ENCODE measurements at regions not wholly inside any gene's neighbourhood (a gene's known extent, or its start where the extent isn't known, plus 50 kb on each side); places are given as distances from the start of the nearest gene placed in this dataset.

GRCh38 chr7:153390955-153391354 is 631.4 kb downstream of the ACTR3B start:
- DNase-seq: no peak

- DNase-seq: no peak
Observed at GRCh38 chr7:153392726-153393125, 633.2 kb downstream of the ACTR3B start.

GRCh38 chr7:153393666-153394065 is 634.1 kb downstream of the ACTR3B start:
- DNase-seq: no peak

GRCh38 chr7:153396475-153396874 is 636.9 kb downstream of the ACTR3B start:
- DNase-seq: no peak

GRCh38 chr7:153397459-153397858 is 637.9 kb downstream of the ACTR3B start:
- DNase-seq: no peak

GRCh38 chr7:153397906-153398305 is 638.4 kb downstream of the ACTR3B start:
- no peak for DNase-seq

- no peak for DNase-seq
Observed at GRCh38 chr7:153398370-153398769, 638.8 kb downstream of the ACTR3B start.

GRCh38 chr7:153398789-153399553 is 639.4 kb downstream of the ACTR3B start:
- DNase-seq: no peak

- DNase-seq: no peak
Observed at GRCh38 chr7:153399554-153399940, 640.0 kb downstream of the ACTR3B start.

GRCh38 chr7:153400735-153401593 is 641.4 kb downstream of the ACTR3B start:
- no peak for DNase-seq

GRCh38 chr7:153401795-153402720 is 642.5 kb downstream of the ACTR3B start:
- no peak for DNase-seq

- no peak for DNase-seq
Observed at GRCh38 chr7:153402721-153403541, 643.4 kb downstream of the ACTR3B start.

GRCh38 chr7:153404124-153404523 is 644.6 kb downstream of the ACTR3B start:
- DNase-seq: no peak

- no peak for DNase-seq
Observed at GRCh38 chr7:153404781-153405279, 645.3 kb downstream of the ACTR3B start.

- no peak for DNase-seq
Observed at GRCh38 chr7:153405704-153406485, 646.3 kb upstream of the DPP6 start.

GRCh38 chr7:153406486-153406872 is 645.7 kb upstream of the DPP6 start:
- no peak for DNase-seq

GRCh38 chr7:153407291-153408046 is 644.7 kb upstream of the DPP6 start:
- no peak for DNase-seq

GRCh38 chr7:153408360-153409335 is 643.5 kb upstream of the DPP6 start:
- no peak for DNase-seq

All from femur (tissue), 1 donor.